A549 (cell line): ENCODE measurements at regions not wholly inside any gene's neighbourhood (a gene's known extent, or its start where the extent isn't known, plus 50 kb on each side); places are given as distances from the start of the nearest gene placed in this dataset.

Experiments used
- ATAC-seq, 2 experiments: fragments of 200-7000 bp in 1 of 2; fragments of >200 bp in 1 of 2; cut with Nextera tagmentation in 1 of 2; cut with Tn5 transposase in 1 of 2; 3 replicates each; pipeline versions ENCODE4 v1.8.0 to v1.9.1; 2018 to 2020; ENCODE audit warnings: mild to moderate bottlenecking in 1 of 2, moderate library complexity in 1 of 2
- CTCF ChIA-PET: fragments of 300-600 bp; sonication (Branson Sonifier 250); formaldehyde crosslinking; extraction: SDS; loops from one replicate; lab custom pipeline; 2021; ENCODE audit warnings: antibody characterized with exemption, inconsistent platforms; lab: Yijun Ruan, JAX
- POLR2A ChIA-PET: fragments of 350-600 bp; formaldehyde crosslinking; extraction: SDS; loops from one replicate; lab custom pipeline; 2021; ENCODE audit warnings: antibody characterized with exemption, inconsistent platforms; lab: Yijun Ruan, JAX
- DNase-seq, 2 experiments: peaks; one replicate each; pipeline versions ENCODE4 v3.0.0 to v3.0.0-alpha.2; 2011 to 2016; ENCODE audit warnings: low read depth in 1 of 2, low spot score in 1 of 2
- FAIRE-seq: peaks from 2 replicates; lab custom pipeline; 2011; peaks lifted over from hg19 to GRCh38; lab: Jason Lieb, UNC
- H3K27ac ChIP-seq, 2 experiments: fragments of >200 bp; sonication (Bioruptor Twin); formaldehyde crosslinking; 3 replicates each; pipeline ENCODE4 v1.5.1; 2016 to 2017
- H3K4me1 ChIP-seq: fragments of >200 bp; sonication (Bioruptor Twin); formaldehyde crosslinking; 3 replicates; pipeline ENCODE4 v1.6.1; 2016
- H3K4me2 ChIP-seq: fragments of >200 bp; sonication (Bioruptor Twin); formaldehyde crosslinking; 3 replicates; pipeline ENCODE4 v1.6.1; 2016
- H3K4me3 ChIP-seq: fragments of >200 bp; sonication (Bioruptor Twin); formaldehyde crosslinking; 3 replicates; pipeline ENCODE4 v1.5.1; 2016
- H3K9me3 ChIP-seq: fragments of >200 bp; sonication (Bioruptor Twin); formaldehyde crosslinking; 3 replicates; pipeline ENCODE4 v1.6.1; 2016
- BCL3 ChIP-seq: fragments of >200 bp; sonication (Bioruptor Twin); formaldehyde crosslinking; IDR thresholded peaks from 3 replicates; pipeline ENCODE4 v1.6.1; 2016
- CHD2 ChIP-seq: fragments of 150-350 bp; IDR thresholded peaks from 2 replicates; pipeline ENCODE4 v1.6.1; 2014; ENCODE audit warnings: low read length; ENCODE audit not compliant: partially characterized antibody
- EHMT2 ChIP-seq: fragments of 200-600 bp; sonication (generic); IDR thresholded peaks from 2 replicates; pipeline ENCODE4 v1.6.1; 2016; ENCODE audit warnings: antibody characterized with exemption, low read depth, mild to moderate bottlenecking, moderate library complexity
- FOSL2 ChIP-seq, 2 experiments: fragments of 450-650 bp in 1 of 2; fragments of >200 bp in 1 of 2; sonication (Bioruptor Twin) in 1 of 2; formaldehyde crosslinking; IDR thresholded peaks; 2 replicates each; pipeline versions ENCODE4 v1.5.0 to v1.6.1; 2016 to 2020; ENCODE audit warnings: mild to moderate bottlenecking in 1 of 2, moderate library complexity in 1 of 2
- GATA3 ChIP-seq: IDR thresholded peaks from 2 replicates; pipeline ENCODE4 v1.6.1; 2012; ENCODE audit warnings: borderline replicate concordance
- HEYL ChIP-seq: fragments of 250-450 bp; sonication (Bioruptor Pico); IDR thresholded peaks from 2 replicates; pipeline ENCODE4 v1.8.0; 2021; ENCODE audit warnings: mild to moderate bottlenecking, moderate library complexity
- JUN ChIP-seq, 2 experiments: fragments of >200 bp; sonication (Bioruptor Twin); formaldehyde crosslinking; IDR thresholded peaks; 2 replicates in 1 of 2; 3 replicates in 1 of 2; pipeline ENCODE4 v1.6.1; 2016 to 2017
- NFE2L2 ChIP-seq: fragments of 150-350 bp; conservative IDR thresholded peaks from 2 replicates; pipeline ENCODE4 v1.6.1; 2014; ENCODE audit warnings: low read length
- NR3C1 ChIP-seq: fragments of >200 bp; sonication (Bioruptor Twin); formaldehyde crosslinking; IDR thresholded peaks from 3 replicates; pipeline ENCODE4 v1.6.1; 2017
- RCOR1 ChIP-seq: fragments of 150-350 bp; IDR thresholded peaks from 2 replicates; pipeline ENCODE4 v1.6.1; 2014; ENCODE audit warnings: antibody characterized with exemption, low read length, low read depth
- REST ChIP-seq: fragments of 200-600 bp; sonication (generic); IDR thresholded peaks from 2 replicates; pipeline ENCODE4 v1.6.1; 2016; ENCODE audit warnings: antibody characterized with exemption, mild to moderate bottlenecking, moderate library complexity
- ZNF302 ChIP-seq: fragments of 250-450 bp; sonication (Bioruptor Pico); IDR thresholded peaks from 2 replicates; pipeline ENCODE4 v1.9.0; 2021; ENCODE audit warnings: inconsistent platforms, mild to moderate bottlenecking, moderate library complexity
- WGBS: methylation state at CpG from one replicate; pipeline ENCODE4 v1.1.6; 2017; ENCODE audit errors: missing lambda C conversion rate; 5-methylcytosine and 5-hydroxymethylcytosine counted together
- TF ChIP-seq, protein P1 (sequence below): IDR thresholded peaks from 2 replicates; pipeline ENCODE4 v1.6.1; 2012
- TF ChIP-seq, protein P2 (sequence below): fragments of 150-350 bp; IDR thresholded peaks from 2 replicates; pipeline ENCODE4 v1.6.1; 2014; ENCODE audit warnings: low read depth, mild to moderate bottlenecking, low read length
- TF ChIP-seq, protein P3 (sequence below): IDR thresholded peaks from 2 replicates; pipeline ENCODE4 v1.6.1; 2012; ENCODE audit warnings: low read depth, borderline replicate concordance

- Histone ChIP-seq H3K4me1 (no peaks in the 10 kb centered on the region), H3K27ac (no peak overlapping the region), H3K4me3 (no peak overlapping the region), H3K9me3 (no peaks in the 10 kb centered on the region), H3K4me2 (no peak overlapping the region)
- WGBS, result 84% methylated on average over 2 of the region's 2 CpGs
- POLR2A ChIA-PET, result no interaction called here
- no peak for TF ChIP-seq EHMT2
- DNase-seq (no peak), ATAC-seq (no peak), FAIRE-seq (no peak)
- CTCF ChIA-PET, result no interaction called here
Measured at GRCh38 chr10:78349911-78350663, 316.4 kb downstream of the RPS24 start.

DNA sequence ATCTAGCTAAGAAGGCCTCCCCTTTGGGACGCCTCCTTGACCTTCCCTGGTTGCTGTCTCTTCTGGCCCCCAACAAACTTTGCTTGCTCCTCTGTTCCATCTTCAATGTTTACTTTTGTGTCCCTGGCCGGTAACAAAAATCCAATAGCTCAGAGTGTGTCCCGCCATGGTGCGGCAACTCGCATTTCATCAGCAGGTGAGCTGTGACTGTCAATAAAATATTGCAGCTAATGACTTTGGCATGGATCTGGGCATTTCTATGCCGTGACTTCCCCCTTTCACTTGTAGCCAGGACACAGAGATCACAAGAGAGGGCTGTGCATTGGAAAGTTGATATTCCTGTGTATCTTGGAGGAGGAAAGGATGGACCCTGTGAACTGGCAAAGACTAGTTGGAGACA is 317.6 kb downstream of the RPS24 start:
- TF ChIP-seq ZNF302 (no peak), GATA3 (no peak), HEYL (no peak), CHD2 (no peak), REST (no peak), NR3C1 (no peak), NFE2L2 (no peak), FOSL2 (IDR thresholded peaks at IDR 0.05) (no peak), FOSL2 (CRISPR knock-in tag; IDR thresholded peaks at IDR 0.05) (no peak), JUN (IDR thresholded peaks at IDR 0.05) (no peak), RCOR1 (no peak), BCL3 (no peak)
- TF ChIP-seq, protein P1, sequence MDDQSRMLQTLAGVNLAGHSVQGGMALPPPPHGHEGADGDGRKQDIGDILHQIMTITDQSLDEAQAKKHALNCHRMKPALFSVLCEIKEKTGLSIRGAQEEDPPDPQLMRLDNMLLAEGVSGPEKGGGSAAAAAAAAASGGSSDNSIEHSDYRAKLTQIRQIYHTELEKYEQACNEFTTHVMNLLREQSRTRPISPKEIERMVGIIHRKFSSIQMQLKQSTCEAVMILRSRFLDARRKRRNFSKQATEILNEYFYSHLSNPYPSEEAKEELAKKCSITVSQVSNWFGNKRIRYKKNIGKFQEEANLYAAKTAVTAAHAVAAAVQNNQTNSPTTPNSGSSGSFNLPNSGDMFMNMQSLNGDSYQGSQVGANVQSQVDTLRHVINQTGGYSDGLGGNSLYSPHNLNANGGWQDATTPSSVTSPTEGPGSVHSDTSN, result no peak
- TF ChIP-seq, protein P2, sequence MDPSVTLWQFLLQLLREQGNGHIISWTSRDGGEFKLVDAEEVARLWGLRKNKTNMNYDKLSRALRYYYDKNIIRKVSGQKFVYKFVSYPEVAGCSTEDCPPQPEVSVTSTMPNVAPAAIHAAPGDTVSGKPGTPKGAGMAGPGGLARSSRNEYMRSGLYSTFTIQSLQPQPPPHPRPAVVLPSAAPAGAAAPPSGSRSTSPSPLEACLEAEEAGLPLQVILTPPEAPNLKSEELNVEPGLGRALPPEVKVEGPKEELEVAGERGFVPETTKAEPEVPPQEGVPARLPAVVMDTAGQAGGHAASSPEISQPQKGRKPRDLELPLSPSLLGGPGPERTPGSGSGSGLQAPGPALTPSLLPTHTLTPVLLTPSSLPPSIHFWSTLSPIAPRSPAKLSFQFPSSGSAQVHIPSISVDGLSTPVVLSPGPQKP, result no peak
- TF ChIP-seq, protein P3, sequence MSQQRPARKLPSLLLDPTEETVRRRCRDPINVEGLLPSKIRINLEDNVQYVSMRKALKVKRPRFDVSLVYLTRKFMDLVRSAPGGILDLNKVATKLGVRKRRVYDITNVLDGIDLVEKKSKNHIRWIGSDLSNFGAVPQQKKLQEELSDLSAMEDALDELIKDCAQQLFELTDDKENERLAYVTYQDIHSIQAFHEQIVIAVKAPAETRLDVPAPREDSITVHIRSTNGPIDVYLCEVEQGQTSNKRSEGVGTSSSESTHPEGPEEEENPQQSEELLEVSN, result no peak
- 73% methylated on average over 6 of the region's 6 CpGs for WGBS
- DNase-seq, result no peak
- no peak for FAIRE-seq
- no peak overlapping the region for H3K4me2 ChIP-seq
- H3K27ac ChIP-seq, result no peak overlapping the region
- no peaks in the 10 kb centered on the region for H3K4me1 ChIP-seq
- ChIA-PET POLR2A (no interaction called here), CTCF (interaction anchor here (1.2 to 1.4 kb wide), 2 partner anchors 9 to 22 kb away, joined by 3 read pairs; no protein-coding TSS in a partner anchor)
- no peaks in the 10 kb centered on the region for H3K9me3 ChIP-seq
- no peak overlapping the region for H3K4me3 ChIP-seq
- ATAC-seq, result no peak
